ENCODE measurements at regions not wholly inside any gene's neighbourhood (a gene's known extent, or its start where the extent isn't known, plus 50 kb on each side); places are given as distances from the start of the nearest gene placed in this dataset.

GRCh38 chr10:57921140-57921539, 346.6 kb downstream of the IPMK start:
- ChIA-PET CTCF (interaction anchor here (0.6 kb wide), 1 partner anchor 12 kb away, joined by 3 read pairs; no protein-coding TSS in a partner anchor), POLR2A (no interaction called here)
- Histone ChIP-seq H3K27me3 (ENCODE audit: control insufficient read depth, insufficient read depth, low read length) (no peaks in the 10 kb centered on the region), H3K4me3 (ENCODE audit: low read depth, low read length) (no peak overlapping the region), H3K36me3 (ENCODE audit: control insufficient read depth, insufficient read depth, low read length) (no peaks in the 10 kb centered on the region)
- TF ChIP-seq CTCF (IDR thresholded peaks at IDR 0.05; ENCODE audit: insufficient read depth, low read depth, low read length): no peak
- DNase-seq (ENCODE audit: low read depth): no peak

DNA sequence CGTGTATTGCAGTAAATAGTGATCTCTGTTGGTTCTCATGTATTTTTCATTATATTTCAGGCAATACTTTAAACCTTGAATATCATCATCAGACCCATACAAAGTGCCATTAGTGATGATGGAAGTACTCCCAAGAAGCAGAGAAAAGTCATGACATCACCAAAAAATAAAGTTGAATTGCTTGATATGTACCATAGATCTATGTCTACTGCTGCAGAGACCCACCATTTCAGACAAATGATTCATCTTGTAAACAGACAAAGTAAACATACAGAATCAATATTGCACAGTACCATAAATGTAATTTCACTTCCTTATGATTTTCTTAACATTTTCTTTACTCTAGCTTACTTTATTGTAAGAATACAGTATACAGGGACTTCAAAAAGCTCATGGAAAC, 347.8 kb downstream of the IPMK start:
- ChIA-PET POLR2A (no interaction called here), CTCF (no interaction called here)
- no peak for DNase-seq (ENCODE audit: low read depth)
- no peak for TF ChIP-seq CTCF (IDR thresholded peaks at IDR 0.05; ENCODE audit: insufficient read depth, low read depth, low read length)
- Histone ChIP-seq H3K36me3 (ENCODE audit: control insufficient read depth, insufficient read depth, low read length) (no peaks in the 10 kb centered on the region), H3K4me3 (ENCODE audit: low read depth, low read length) (no peak overlapping the region), H3K27me3 (ENCODE audit: control insufficient read depth, insufficient read depth, low read length) (no peaks in the 10 kb centered on the region)

DNA sequence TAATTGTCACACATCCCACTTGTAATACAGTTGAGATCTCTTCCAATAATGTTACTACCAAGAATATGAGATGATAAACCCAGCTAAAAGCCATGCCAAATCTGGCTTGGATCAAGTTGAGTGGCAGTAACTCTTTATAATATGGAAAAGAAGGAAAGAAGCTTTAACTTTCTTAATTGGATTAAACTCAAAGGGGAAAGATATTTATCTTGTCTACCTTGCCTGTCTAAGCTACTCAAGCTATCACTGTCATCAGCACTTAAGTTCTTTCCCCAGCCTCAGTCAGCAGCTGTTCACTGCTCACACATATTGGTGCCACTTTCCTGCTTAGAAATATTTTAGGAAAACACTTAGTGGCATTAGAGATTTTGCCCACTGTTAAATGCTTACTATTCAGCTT, 350.7 kb downstream of the IPMK start:
- Histone ChIP-seq H3K4me3 (ENCODE audit: low read depth, low read length) (no peak overlapping the region), H3K27me3 (ENCODE audit: control insufficient read depth, insufficient read depth, low read length) (no peaks in the 10 kb centered on the region), H3K36me3 (ENCODE audit: control insufficient read depth, insufficient read depth, low read length) (no peaks in the 10 kb centered on the region)
- TF ChIP-seq CTCF (IDR thresholded peaks at IDR 0.05; ENCODE audit: insufficient read depth, low read depth, low read length): no peak
- DNase-seq (ENCODE audit: low read depth): no peak
- ChIA-PET POLR2A (no interaction called here), CTCF (no interaction called here)

- ChIA-PET CTCF (no interaction called here), POLR2A (no interaction called here)
- no peak for DNase-seq (ENCODE audit: low read depth)
- H3K36me3 ChIP-seq (ENCODE audit: control insufficient read depth, insufficient read depth, low read length): no peaks in the 10 kb centered on the region
- H3K27me3 ChIP-seq (ENCODE audit: control insufficient read depth, insufficient read depth, low read length): no peaks in the 10 kb centered on the region
- TF ChIP-seq CTCF (IDR thresholded peaks at IDR 0.05; ENCODE audit: insufficient read depth, low read depth, low read length): no peak
- no peak overlapping the region for H3K4me3 ChIP-seq (ENCODE audit: low read depth, low read length)
Measured at GRCh38 chr10:57905861-57906260, 361.8 kb downstream of the IPMK start.

- Histone ChIP-seq H3K4me3 (ENCODE audit: low read depth, low read length) (no peak overlapping the region), H3K36me3 (ENCODE audit: control insufficient read depth, insufficient read depth, low read length) (no peaks in the 10 kb centered on the region), H3K27me3 (ENCODE audit: control insufficient read depth, insufficient read depth, low read length) (no peaks in the 10 kb centered on the region)
- TF ChIP-seq CTCF (IDR thresholded peaks at IDR 0.05; ENCODE audit: insufficient read depth, low read depth, low read length): no peak
- ChIA-PET POLR2A (no interaction called here), CTCF (no interaction called here)
- DNase-seq (ENCODE audit: low read depth): no peak
Measured at GRCh38 chr10:57905010-57905409, 362.7 kb downstream of the IPMK start.
